IPS-18c (cell line): ENCODE measurements at regions not wholly inside any gene's neighbourhood (a gene's known extent, or its start where the extent isn't known, plus 50 kb on each side); places are given as distances from the start of the nearest gene placed in this dataset.
"Not testable (repeated sequence)": the region's sequence is repeated elsewhere in the genome, so short reads cannot be mapped to it uniquely, and the experiment has no call there.

ENCODE experiments used
- H3K4me3 ChIP-seq: 2 replicates; pipeline ENCODE4 v1.7.0; 2013; ENCODE audit warnings: low read depth, mild to moderate bottlenecking, low read length, moderate library complexity; ENCODE audit not compliant: insufficient read depth
- H3K9me3 ChIP-seq: one replicate; pipeline ENCODE4 v1.6.1; 2013; ENCODE audit warnings: mild to moderate bottlenecking, low read length, moderate library complexity; ENCODE audit not compliant: control insufficient read depth, insufficient read depth

- not testable (repeated sequence) for H3K9me3 ChIP-seq, H3K4me3 ChIP-seq
Observed at GRCh38 chr5:74388411-74388810, 252.1 kb downstream of the ENC1 start.

GRCh38 chr5:74386571-74387334 is 253.8 kb downstream of the ENC1 start:
- H3K4me3 ChIP-seq, result no peak overlapping the region
- H3K9me3 ChIP-seq, result no peaks in the 10 kb centered on the region

- H3K9me3 ChIP-seq, result no peaks in the 10 kb centered on the region
- H3K4me3 ChIP-seq, result no peak overlapping the region
Observed at GRCh38 chr5:74384851-74385250, 255.7 kb downstream of the ENC1 start.

- Histone ChIP-seq H3K9me3 (no peaks in the 10 kb centered on the region), H3K4me3 (no peak overlapping the region)
Observed at GRCh38 chr5:74382987-74383593, 257.4 kb downstream of the ENC1 start.

GRCh38 chr5:74382123-74382855 is 258.2 kb downstream of the ENC1 start:
- Histone ChIP-seq H3K4me3 (no peak overlapping the region), H3K9me3 (no peaks in the 10 kb centered on the region)

GRCh38 chr5:74380193-74380592 is 260.3 kb downstream of the ENC1 start:
- Histone ChIP-seq H3K4me3 (no peak overlapping the region), H3K9me3 (no peaks in the 10 kb centered on the region)

- Histone ChIP-seq H3K9me3 (no peaks in the 10 kb centered on the region), H3K4me3 (no peak overlapping the region)
Observed at GRCh38 chr5:74378464-74378863, 262.1 kb downstream of the ENC1 start.

- Histone ChIP-seq H3K4me3 (no peak overlapping the region), H3K9me3 (no peaks in the 10 kb centered on the region)
Observed at GRCh38 chr5:74376187-74376586, 264.3 kb downstream of the ENC1 start.

- Histone ChIP-seq H3K9me3 (no peaks in the 10 kb centered on the region), H3K4me3 (no peak overlapping the region)
Observed at GRCh38 chr5:74375271-74375670, 265.3 kb downstream of the ENC1 start.

GRCh38 chr5:74374656-74375055 is 265.9 kb downstream of the ENC1 start:
- no peak overlapping the region for H3K4me3 ChIP-seq
- no peaks in the 10 kb centered on the region for H3K9me3 ChIP-seq

- H3K9me3 ChIP-seq, result no peaks in the 10 kb centered on the region
- H3K4me3 ChIP-seq, result no peak overlapping the region
Observed at GRCh38 chr5:74373076-74373475, 267.5 kb downstream of the ENC1 start.

- Histone ChIP-seq H3K9me3 (no peaks in the 10 kb centered on the region), H3K4me3 (no peak overlapping the region)
Observed at GRCh38 chr5:74372502-74373064, 267.9 kb downstream of the ENC1 start.

GRCh38 chr5:74372051-74372450 is 268.5 kb downstream of the ENC1 start:
- H3K4me3 ChIP-seq, result no peak overlapping the region
- no peaks in the 10 kb centered on the region for H3K9me3 ChIP-seq

GRCh38 chr5:74371621-74372020 is 268.9 kb downstream of the ENC1 start:
- no peak overlapping the region for H3K4me3 ChIP-seq
- no peaks in the 10 kb centered on the region for H3K9me3 ChIP-seq

- no peaks in the 10 kb centered on the region for H3K9me3 ChIP-seq
- no peak overlapping the region for H3K4me3 ChIP-seq
Observed at GRCh38 chr5:74370168-74370567, 270.4 kb downstream of the ENC1 start.

- no peak overlapping the region for H3K4me3 ChIP-seq
- no peaks in the 10 kb centered on the region for H3K9me3 ChIP-seq
Observed at GRCh38 chr5:74369173-74369572, 271.4 kb downstream of the ENC1 start.

- Histone ChIP-seq H3K4me3 (no peak overlapping the region), H3K9me3 (no peaks in the 10 kb centered on the region)
Observed at GRCh38 chr5:74367934-74368333, 272.6 kb downstream of the ENC1 start.

- Histone ChIP-seq H3K9me3 (no peaks in the 10 kb centered on the region), H3K4me3 (no peak overlapping the region; the same call in 1 of the 2 replicates)
Observed at GRCh38 chr5:74367241-74367733, 273.2 kb downstream of the ENC1 start.
